ENCODE measurements at regions not wholly inside any gene's neighbourhood (a gene's known extent, or its start where the extent isn't known, plus 50 kb on each side); places are given as distances from the start of the nearest gene placed in this dataset.
"Not testable (repeated sequence)": the region's sequence is repeated elsewhere in the genome, so short reads cannot be mapped to it uniquely, and the experiment has no call there.

GRCh38 chr13:76663592-76664335, 222.4 kb downstream of the KCTD12 start:
- Mint-ChIP-seq H3K27me3 (peaks cover 3% of the 10 kb centered on the region), H3K36me3 (no peaks in the 10 kb centered on the region), H3K9me3 (no peaks in the 10 kb centered on the region), H3K4me3 (no peak overlapping the region), H3K27ac (no peak overlapping the region), H3K4me1 (ENCODE audit: low read depth) (no peaks in the 10 kb centered on the region)
- intact Hi-C loops (cut with micrococcal nuclease): no loop called here
- no peak for DNase-seq
- ChIA-PET CTCF (interaction anchor here (0.6 to 1.2 kb wide), 2 partner anchors 10 to 239 kb away, joined by 3 to 4 read pairs; no protein-coding TSS in a partner anchor), POLR2A (no interaction called here)

GRCh38 chr13:76659074-76659473, 227.1 kb downstream of the KCTD12 start:
- H3K4me1 Mint-ChIP-seq (ENCODE audit: low read depth); H3K27me3 Mint-ChIP-seq; CTCF ChIA-PET; DNase-seq; intact Hi-C loops (cut with micrococcal nuclease); H3K27ac Mint-ChIP-seq; H3K4me3 Mint-ChIP-seq; H3K36me3 Mint-ChIP-seq; H3K9me3 Mint-ChIP-seq; POLR2A ChIA-PET: not testable (repeated sequence)

- POLR2A ChIA-PET: no interaction called here
- no peak for DNase-seq
- Mint-ChIP-seq H3K27ac (no peak overlapping the region), H3K36me3 (no peaks in the 10 kb centered on the region), H3K9me3 (no peaks in the 10 kb centered on the region), H3K4me1 (ENCODE audit: low read depth) (no peaks in the 10 kb centered on the region), H3K4me3 (no peak overlapping the region), H3K27me3 (peaks cover 17% of the 10 kb centered on the region)
- intact Hi-C loops (cut with micrococcal nuclease): no loop called here
- CTCF ChIA-PET: no interaction called here
These were observed 229.7 kb downstream of the KCTD12 start for GRCh38 chr13:76656500-76656899.

- H3K27ac Mint-ChIP-seq: no peak overlapping the region
- intact Hi-C loops (cut with micrococcal nuclease): no loop called here
These were observed 230.1 kb downstream of the KCTD12 start for GRCh38 chr13:76656056-76656455.

DNA sequence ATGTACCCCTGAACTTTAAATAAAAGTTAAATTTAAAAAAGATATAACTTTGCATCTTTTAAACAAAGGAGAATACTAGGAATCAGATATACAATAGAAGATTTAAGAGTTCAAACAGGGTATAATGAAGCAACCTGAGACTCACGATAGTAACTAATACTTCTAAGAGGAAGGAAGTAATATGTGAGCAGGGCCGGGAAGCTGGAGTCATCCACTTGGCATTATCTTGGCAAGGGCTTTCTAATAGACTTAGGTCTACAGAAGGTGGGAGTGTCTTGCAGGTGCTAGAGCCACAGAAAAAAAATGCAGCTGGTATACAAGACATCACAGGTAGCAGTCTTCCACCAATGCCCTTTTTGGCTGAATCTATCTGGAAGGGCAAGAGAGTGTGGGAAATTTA, 231.9 kb downstream of the KCTD12 start:
- CTCF ChIA-PET: no interaction called here
- Mint-ChIP-seq H3K36me3 (no peaks in the 10 kb centered on the region), H3K9me3 (no peaks in the 10 kb centered on the region), H3K4me1 (ENCODE audit: low read depth) (no peaks in the 10 kb centered on the region), H3K27me3 (peaks cover 19% of the 10 kb centered on the region), H3K4me3 (no peak overlapping the region), H3K27ac (no peak overlapping the region)
- DNase-seq: no peak
- intact Hi-C loops (cut with micrococcal nuclease): no loop called here
- POLR2A ChIA-PET: no interaction called here

More at GRCh38 chr13:76656056-76656455, 230.1 kb downstream of the KCTD12 start:
- POLR2A ChIA-PET: no interaction called here
- Mint-ChIP-seq H3K27me3 (peaks cover 19% of the 10 kb centered on the region), H3K4me3 (no peak overlapping the region), H3K9me3 (no peaks in the 10 kb centered on the region), H3K36me3 (no peaks in the 10 kb centered on the region), H3K4me1 (ENCODE audit: low read depth) (no peaks in the 10 kb centered on the region)
- CTCF ChIA-PET: no interaction called here
- DNase-seq: no peak

DNA sequence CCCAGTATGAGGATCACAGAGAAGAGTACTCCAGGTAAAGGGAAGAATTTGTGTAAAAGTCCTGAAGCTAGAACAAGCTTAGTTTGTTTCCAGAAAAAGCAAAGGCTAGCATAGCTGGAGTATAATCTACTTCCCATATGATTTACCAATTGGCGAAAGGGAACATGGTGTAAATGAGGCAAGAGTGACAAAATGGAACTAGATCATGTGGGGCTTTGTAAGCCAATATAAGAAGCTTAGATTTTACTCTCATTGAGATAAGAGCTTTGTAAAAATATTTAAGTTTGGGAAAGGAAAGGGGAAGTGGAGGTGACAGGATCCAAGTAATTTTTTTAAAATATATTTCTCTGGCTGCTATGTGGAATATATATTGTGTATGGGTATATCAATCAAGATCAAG, 234.9 kb downstream of the KCTD12 start:
- POLR2A ChIA-PET: no interaction called here
- Mint-ChIP-seq H3K36me3 (no peaks in the 10 kb centered on the region), H3K27me3 (peaks cover 23% of the 10 kb centered on the region), H3K9me3 (no peaks in the 10 kb centered on the region), H3K4me1 (ENCODE audit: low read depth) (no peaks in the 10 kb centered on the region), H3K4me3 (no peak overlapping the region), H3K27ac (no peak overlapping the region)
- intact Hi-C loops (cut with micrococcal nuclease): no loop called here
- CTCF ChIA-PET: no interaction called here
- no peak for DNase-seq

- no peak for DNase-seq
- CTCF ChIA-PET: no interaction called here
- no peak overlapping the region for H3K4me3 Mint-ChIP-seq
- H3K9me3 Mint-ChIP-seq: no peaks in the 10 kb centered on the region
- intact Hi-C loops (cut with micrococcal nuclease): no loop called here
- H3K27me3 Mint-ChIP-seq: peaks cover 21% of the 10 kb centered on the region
- no peaks in the 10 kb centered on the region for H3K4me1 Mint-ChIP-seq (ENCODE audit: low read depth)
- H3K27ac Mint-ChIP-seq: no peak overlapping the region
- POLR2A ChIA-PET: no interaction called here
- H3K36me3 Mint-ChIP-seq: no peaks in the 10 kb centered on the region
These were observed 238.7 kb downstream of the KCTD12 start for GRCh38 chr13:76647550-76647949.

DNA sequence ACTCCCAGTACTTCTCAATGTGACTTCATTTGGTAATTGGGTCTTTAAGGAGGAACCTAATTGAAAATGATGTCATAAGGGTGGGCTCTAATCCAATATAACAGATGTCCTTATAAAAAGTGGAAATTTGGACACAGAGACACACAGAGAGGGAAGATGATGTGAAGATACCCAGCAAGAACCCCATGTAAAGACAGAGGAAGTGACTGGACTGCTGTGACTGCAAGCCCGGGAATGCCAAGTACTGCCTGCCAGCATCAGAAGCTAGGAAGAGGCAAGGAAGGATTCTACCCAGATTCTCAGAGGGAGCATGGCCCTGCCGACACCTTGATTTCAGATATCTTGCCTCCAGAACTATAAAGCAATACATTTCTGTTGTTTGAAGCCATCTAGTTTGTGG, 239.3 kb downstream of the KCTD12 start:
- intact Hi-C loops (cut with micrococcal nuclease): no loop called here
- no peak for DNase-seq
- Mint-ChIP-seq H3K36me3 (no peaks in the 10 kb centered on the region), H3K27ac (no peak overlapping the region), H3K9me3 (no peaks in the 10 kb centered on the region), H3K4me3 (no peak overlapping the region), H3K27me3 (peaks cover 19% of the 10 kb centered on the region), H3K4me1 (ENCODE audit: low read depth) (no peaks in the 10 kb centered on the region)
- POLR2A ChIA-PET: no interaction called here
- CTCF ChIA-PET: no interaction called here

- no peak overlapping the region for H3K4me3 Mint-ChIP-seq
These were observed 240.6 kb downstream of the KCTD12 start for GRCh38 chr13:76645632-76646031.

GRCh38 chr13:76644906-76645305, 241.3 kb downstream of the KCTD12 start:
- DNase-seq: no peak
- intact Hi-C loops (cut with micrococcal nuclease): no loop called here
- peaks cover 14% of the 10 kb centered on the region for H3K27me3 Mint-ChIP-seq
- H3K4me1 Mint-ChIP-seq (ENCODE audit: low read depth): no peaks in the 10 kb centered on the region
- H3K36me3 Mint-ChIP-seq: no peaks in the 10 kb centered on the region
- no peak overlapping the region for H3K27ac Mint-ChIP-seq
- H3K4me3 Mint-ChIP-seq: no peak overlapping the region
- H3K9me3 Mint-ChIP-seq: no peaks in the 10 kb centered on the region
- ChIA-PET POLR2A (no interaction called here), CTCF (no interaction called here)

More at GRCh38 chr13:76645632-76646031, 240.6 kb downstream of the KCTD12 start:
- Mint-ChIP-seq H3K36me3 (no peaks in the 10 kb centered on the region), H3K27me3 (peaks cover 14% of the 10 kb centered on the region), H3K4me1 (ENCODE audit: low read depth) (no peaks in the 10 kb centered on the region), H3K9me3 (no peaks in the 10 kb centered on the region), H3K27ac (no peak overlapping the region)
- intact Hi-C loops (cut with micrococcal nuclease): no loop called here
- CTCF ChIA-PET: no interaction called here
- POLR2A ChIA-PET: no interaction called here
- DNase-seq: no peak

DNA sequence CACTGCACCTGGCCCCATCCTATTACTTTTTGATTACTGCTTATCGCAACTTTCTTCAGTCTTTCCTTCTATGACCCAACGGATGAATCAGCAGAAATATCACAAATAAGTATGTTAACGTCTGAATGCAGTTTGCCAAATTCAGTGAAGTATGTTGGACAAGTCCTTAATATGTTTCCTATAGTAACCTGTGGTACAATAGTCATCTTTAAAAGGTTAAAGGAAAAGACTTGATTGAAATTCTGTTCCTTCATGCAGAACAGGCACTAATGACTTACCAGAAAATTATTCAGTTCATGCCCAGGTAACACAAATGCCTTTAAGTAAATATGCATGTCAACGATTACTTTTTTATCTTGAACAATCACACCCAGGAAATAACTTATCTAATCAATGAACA, 242.6 kb downstream of the KCTD12 start:
- no peaks in the 10 kb centered on the region for H3K4me1 Mint-ChIP-seq (ENCODE audit: low read depth)
- no peaks in the 10 kb centered on the region for H3K36me3 Mint-ChIP-seq
- peaks cover 11% of the 10 kb centered on the region for H3K27me3 Mint-ChIP-seq
- ChIA-PET POLR2A (no interaction called here), CTCF (no interaction called here)
- intact Hi-C loops (cut with micrococcal nuclease): no loop called here
- no peak overlapping the region for H3K27ac Mint-ChIP-seq
- H3K9me3 Mint-ChIP-seq: no peaks in the 10 kb centered on the region
- no peak for DNase-seq
- no peak overlapping the region for H3K4me3 Mint-ChIP-seq

GRCh38 chr13:76641056-76641455, 245.1 kb downstream of the KCTD12 start:
- intact Hi-C loops (cut with micrococcal nuclease): no loop called here
- peaks cover 5% of the 10 kb centered on the region for H3K27me3 Mint-ChIP-seq
- H3K4me1 Mint-ChIP-seq (ENCODE audit: low read depth): no peaks in the 10 kb centered on the region
- H3K27ac Mint-ChIP-seq: no peak overlapping the region
- no peaks in the 10 kb centered on the region for H3K9me3 Mint-ChIP-seq
- DNase-seq: no peak
- CTCF ChIA-PET: no interaction called here
- POLR2A ChIA-PET: no interaction called here
- H3K4me3 Mint-ChIP-seq: no peak overlapping the region
- H3K36me3 Mint-ChIP-seq: no peaks in the 10 kb centered on the region

GRCh38 chr13:76638882-76639281, 247.3 kb downstream of the KCTD12 start:
- no peak overlapping the region for H3K27ac Mint-ChIP-seq
- no peaks in the 10 kb centered on the region for H3K4me1 Mint-ChIP-seq (ENCODE audit: low read depth)
- H3K36me3 Mint-ChIP-seq: no peaks in the 10 kb centered on the region
- no peak overlapping the region for H3K4me3 Mint-ChIP-seq
- no peaks in the 10 kb centered on the region for H3K9me3 Mint-ChIP-seq
- H3K27me3 Mint-ChIP-seq: peaks cover 5% of the 10 kb centered on the region
- ChIA-PET POLR2A (no interaction called here), CTCF (no interaction called here)
- intact Hi-C loops (cut with micrococcal nuclease): no loop called here
- DNase-seq: no peak
